ENCODE measurements at regions not wholly inside any gene's neighbourhood (a gene's known extent, or its start where the extent isn't known, plus 50 kb on each side); places are given as distances from the start of the nearest gene placed in this dataset. TPM values are rescaled to one million over a fixed set of nuclear protein-coding genes. Genes with fewer than 3 reads are reported as not detected.

- H3K4me3 ChIP-seq (ENCODE audit: low read depth, low read length), result no peak overlapping the region
- no peak for DNase-seq (ENCODE audit: low read depth)
- TF ChIP-seq CTCF (IDR thresholded peaks at IDR 0.05; ENCODE audit: insufficient read depth, low read length), result no peak
These were observed 52.3 kb upstream of the ROBO1 start for GRCh38 chr3:79820089-79820488.

GRCh38 chr3:79818015-79818414 lies 50.2 kb upstream of the ROBO1 start:
- H3K4me3 ChIP-seq (ENCODE audit: low read depth, low read length), result no peak overlapping the region
- no peak for DNase-seq (ENCODE audit: low read depth)
- TF ChIP-seq CTCF (IDR thresholded peaks at IDR 0.05; ENCODE audit: insufficient read depth, low read length), result no peak

Small RNA genes lying in the stretch of these regions (small RNA-seq; reads per million reads assigned to genes)
- not detected for gene AC108740.1
